HG03354 (cell line): ENCODE measurements at regions not wholly inside any gene's neighbourhood (a gene's known extent, or its start where the extent isn't known, plus 50 kb on each side); places are given as distances from the start of the nearest gene placed in this dataset.
"Not testable (repeated sequence)": the region's sequence is repeated elsewhere in the genome, so short reads cannot be mapped to it uniquely, and the experiment has no call there.

Experiments
- ATAC-seq: cut with Tn5 transposase; IDR thresholded peaks from one replicate; pipeline ENCODE4 v1.9.1; 2021; ENCODE audit warnings: mild to moderate bottlenecking; ENCODE audit not compliant: unreplicated experiment, poor library complexity, severe bottlenecking

- ATAC-seq: no peak
Observed at GRCh38 chr4:160352637-160353036, 1249.8 kb downstream of the RAPGEF2 start.

GRCh38 chr4:160353548-160353947, 1250.7 kb downstream of the RAPGEF2 start:
- no peak for ATAC-seq

GRCh38 chr4:160362478-160362877, 1259.6 kb downstream of the RAPGEF2 start:
- no peak for ATAC-seq

GRCh38 chr4:160364217-160364616, 1261.3 kb downstream of the RAPGEF2 start:
- ATAC-seq: no peak

GRCh38 chr4:160364665-160365064, 1261.8 kb downstream of the RAPGEF2 start:
- not testable (repeated sequence) for ATAC-seq

- not testable (repeated sequence) for ATAC-seq
Observed at GRCh38 chr4:160365383-160365782, 1262.5 kb downstream of the RAPGEF2 start.

- ATAC-seq: no peak
Observed at GRCh38 chr4:160370046-160370445, 1267.2 kb downstream of the RAPGEF2 start.

- ATAC-seq: no peak
Observed at GRCh38 chr4:160371446-160371845, 1268.6 kb downstream of the RAPGEF2 start.

GRCh38 chr4:160372390-160372789, 1269.5 kb downstream of the RAPGEF2 start:
- ATAC-seq: no peak

GRCh38 chr4:160373911-160374310, 1271.0 kb downstream of the RAPGEF2 start:
- ATAC-seq: no peak

- no peak for ATAC-seq
Observed at GRCh38 chr4:160375772-160376452, 1273.0 kb downstream of the RAPGEF2 start.

GRCh38 chr4:160386846-160387245, 1284.0 kb downstream of the RAPGEF2 start:
- no peak for ATAC-seq

- no peak for ATAC-seq
Observed at GRCh38 chr4:160399826-160400225, 1296.9 kb downstream of the RAPGEF2 start.

GRCh38 chr4:160403081-160403480, 1300.2 kb downstream of the RAPGEF2 start:
- ATAC-seq: no peak

GRCh38 chr4:160406263-160406825, 1303.5 kb downstream of the RAPGEF2 start:
- no peak for ATAC-seq

GRCh38 chr4:160414496-160414895, 1311.6 kb downstream of the RAPGEF2 start:
- no peak for ATAC-seq

- no peak for ATAC-seq
Observed at GRCh38 chr4:160423879-160424451, 1321.1 kb downstream of the RAPGEF2 start.

GRCh38 chr4:160426233-160426632, 1323.4 kb downstream of the RAPGEF2 start:
- no peak for ATAC-seq

GRCh38 chr4:160450876-160451275, 1348.0 kb downstream of the RAPGEF2 start:
- no peak for ATAC-seq

GRCh38 chr4:160481696-160482690, 1379.1 kb downstream of the RAPGEF2 start:
- not testable (repeated sequence) for ATAC-seq
